HEK293T (cell line): ENCODE measurements at regions not wholly inside any gene's neighbourhood (a gene's known extent, or its start where the extent isn't known, plus 50 kb on each side); places are given as distances from the start of the nearest gene placed in this dataset.

ENCODE experiments used
- ARNT ChIP-seq: fragments of 450-650 bp; IDR thresholded peaks from 2 replicates; pipeline ENCODE4 v1.6.1; 2017; ENCODE audit warnings: mild to moderate bottlenecking
- BHLHE40 ChIP-seq: fragments of 450-650 bp; IDR thresholded peaks from 2 replicates; pipeline ENCODE4 v1.6.1; 2016; ENCODE audit warnings: mild to moderate bottlenecking, moderate library complexity, borderline replicate concordance
- FOXA1 ChIP-seq: fragments of 450-650 bp; IDR thresholded peaks from 2 replicates; pipeline ENCODE4 v1.6.1; 2016; ENCODE audit warnings: mild to moderate bottlenecking
- FOXK2 ChIP-seq: fragments of 450-650 bp; IDR thresholded peaks from 2 replicates; pipeline ENCODE4 v1.6.1; 2016; ENCODE audit warnings: mild to moderate bottlenecking
- NFRKB ChIP-seq: fragments of 450-650 bp; IDR thresholded peaks from 2 replicates; pipeline ENCODE4 v1.6.1; 2016; ENCODE audit warnings: mild to moderate bottlenecking, moderate library complexity
- SP1 ChIP-seq: fragments of 450-650 bp; IDR thresholded peaks from 2 replicates; pipeline ENCODE4 v1.6.1; 2017
- SUZ12 ChIP-seq: fragments of 450-650 bp; IDR thresholded peaks from 2 replicates; pipeline ENCODE4 v1.6.1; 2016; ENCODE audit warnings: mild to moderate bottlenecking

GRCh38 chr15:91553196-91553854 is 300.2 kb upstream of the SLCO3A1 start:
- TF ChIP-seq BHLHE40, result no peak
- no peak for TF ChIP-seq SP1
- no peak for TF ChIP-seq FOXA1
- TF ChIP-seq NFRKB, result no peak
- no peak for TF ChIP-seq FOXK2
- no peak for TF ChIP-seq ARNT
- no peak for TF ChIP-seq SUZ12
